SHP77 (cell line): ENCODE measurements at regions not wholly inside any gene's neighbourhood (a gene's known extent, or its start where the extent isn't known, plus 50 kb on each side); places are given as distances from the start of the nearest gene placed in this dataset.
"Not testable (repeated sequence)": the region's sequence is repeated elsewhere in the genome, so short reads cannot be mapped to it uniquely, and the experiment has no call there.

ENCODE experiments used
- DNase-seq, 2 experiments: peaks; one replicate each; lab custom pipeline; 2025; lab: John Stamatoyannopoulos, UW

DNA sequence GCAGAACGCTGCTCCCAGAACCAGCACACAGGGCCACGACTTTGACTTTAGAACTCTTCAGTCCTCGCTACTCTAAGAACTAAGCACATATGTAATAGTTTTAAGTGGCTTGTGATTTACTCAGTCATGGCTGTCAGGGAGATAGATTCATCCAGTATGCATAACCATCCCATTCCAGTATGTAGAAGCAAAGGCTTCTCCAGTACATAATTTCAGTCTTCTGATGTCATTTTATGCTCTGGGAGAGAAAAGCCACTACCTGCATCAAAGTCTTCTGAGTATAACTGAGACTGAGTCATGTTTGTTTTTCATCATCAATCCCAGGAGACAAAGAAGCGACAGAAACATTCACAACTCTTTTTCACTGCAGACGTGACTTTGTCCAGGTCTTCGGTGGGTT is 885.7 kb downstream of the PLA2G4A start:
- no peak for DNase-seq

DNA sequence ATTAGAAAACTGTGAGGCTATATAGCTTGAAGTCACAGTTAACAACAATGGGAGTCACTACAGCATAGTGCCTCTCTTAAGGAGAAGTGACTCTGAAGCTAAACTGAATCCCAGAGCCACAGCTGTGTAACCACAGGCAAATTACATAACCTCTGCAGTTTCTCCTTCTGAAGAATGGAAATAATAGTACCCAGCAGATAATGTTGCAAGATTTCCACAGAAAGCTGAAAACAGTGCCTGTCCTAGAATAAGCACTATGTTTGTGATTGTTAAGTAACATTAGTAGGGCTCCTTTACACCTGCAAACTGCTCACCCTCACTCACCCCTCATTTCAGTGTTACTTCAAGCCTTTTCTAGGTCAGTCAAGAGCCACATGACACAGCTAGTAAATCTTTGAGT is 886.7 kb downstream of the PLA2G4A start:
- no peak for DNase-seq

DNA sequence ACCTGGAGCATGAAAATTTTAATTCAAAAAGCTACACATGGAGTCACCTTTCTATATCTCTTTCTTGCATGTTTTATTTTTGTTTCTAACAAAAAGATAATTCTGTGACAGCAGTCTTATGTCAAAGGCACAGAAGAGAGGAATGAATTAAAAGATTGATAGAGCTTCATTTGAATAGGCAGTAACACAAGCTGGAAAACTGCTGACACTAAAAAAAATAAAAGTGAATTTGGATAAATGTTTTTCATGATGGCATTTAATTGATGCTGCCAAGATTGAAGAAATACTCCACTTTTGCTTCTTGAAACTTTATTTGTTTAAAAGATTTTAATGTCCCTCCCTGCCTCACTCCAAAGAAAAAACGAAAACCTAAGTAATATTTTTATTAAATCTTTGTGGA is 887.4 kb downstream of the PLA2G4A start:
- no peak for DNase-seq

DNA sequence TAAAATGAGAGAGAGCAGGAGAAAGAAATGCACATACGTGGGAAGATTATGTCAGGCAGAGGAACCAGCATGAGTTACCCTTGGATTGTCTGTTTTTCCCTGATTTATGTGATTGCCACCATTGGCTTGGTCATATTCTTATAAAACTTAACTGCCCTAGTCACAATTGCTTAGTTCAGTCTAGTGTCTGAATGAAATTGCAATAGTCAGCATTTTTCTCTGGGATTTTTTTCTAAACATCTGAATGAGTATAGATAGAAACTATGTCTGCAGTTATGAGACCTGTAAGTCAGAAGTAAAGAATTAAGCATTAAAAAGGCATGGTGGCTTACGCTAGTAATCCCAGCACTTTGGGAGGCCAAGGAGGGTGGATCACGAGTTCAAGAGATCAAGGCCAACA is 889.8 kb downstream of the PLA2G4A start:
- DNase-seq: no peak

DNA sequence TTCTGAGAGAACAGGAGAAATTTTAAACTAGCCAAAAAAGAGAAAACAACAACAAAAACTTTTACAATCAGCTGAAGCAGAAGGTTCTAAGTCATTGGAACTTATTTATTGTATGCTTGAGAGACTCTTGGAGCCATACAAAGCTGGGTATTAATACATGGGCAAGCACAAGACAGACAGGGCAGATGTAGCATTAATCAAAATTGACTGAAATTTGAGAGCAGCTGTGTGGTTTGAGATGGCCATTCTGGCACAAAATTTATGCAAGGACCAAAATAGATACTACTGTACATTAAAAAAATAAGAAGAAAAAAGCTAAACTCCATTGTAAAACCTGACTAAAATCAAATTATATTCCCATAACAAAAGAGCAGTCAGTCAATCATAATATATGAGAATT is 892.5 kb downstream of the PLA2G4A start:
- DNase-seq: no peak

DNA sequence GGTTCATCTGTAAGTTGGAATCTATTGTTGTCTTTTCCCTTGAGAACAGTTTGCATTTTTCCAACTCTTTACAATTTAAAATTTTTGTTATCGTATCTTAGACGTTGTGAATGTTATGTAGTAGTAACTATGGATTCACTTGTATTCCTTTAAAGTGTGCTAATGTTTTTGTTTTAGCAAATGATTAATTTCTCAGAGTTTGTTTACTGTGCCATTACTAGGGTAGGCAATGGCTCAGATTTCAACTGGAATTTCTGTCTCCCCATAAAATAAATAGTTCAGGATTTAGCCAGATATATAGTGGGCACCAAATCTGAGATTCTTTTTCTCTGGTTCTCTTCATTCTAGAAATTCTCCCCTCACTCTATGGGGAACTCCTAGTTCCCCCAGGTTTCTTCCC is 896.5 kb downstream of the PLA2G4A start:
- DNase-seq: no peak

DNA sequence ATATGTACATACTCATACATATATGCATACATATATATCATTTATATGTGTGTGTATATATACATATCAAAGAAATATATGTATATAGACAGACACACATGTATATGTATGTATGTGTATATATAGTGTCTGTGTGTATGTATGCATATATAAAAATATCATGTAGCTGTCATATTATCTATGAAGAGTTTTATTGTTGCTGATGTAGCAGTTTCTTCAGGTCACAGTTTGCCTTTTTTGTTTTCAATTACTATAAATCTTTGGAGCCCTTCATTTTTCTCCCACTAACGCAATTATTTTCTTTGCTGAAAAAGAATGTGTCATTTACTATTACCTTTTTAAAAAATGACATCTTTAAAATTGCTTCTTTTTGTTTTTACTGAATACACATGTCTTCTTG is 904.5 kb downstream of the PLA2G4A start:
- DNase-seq: no peak

DNA sequence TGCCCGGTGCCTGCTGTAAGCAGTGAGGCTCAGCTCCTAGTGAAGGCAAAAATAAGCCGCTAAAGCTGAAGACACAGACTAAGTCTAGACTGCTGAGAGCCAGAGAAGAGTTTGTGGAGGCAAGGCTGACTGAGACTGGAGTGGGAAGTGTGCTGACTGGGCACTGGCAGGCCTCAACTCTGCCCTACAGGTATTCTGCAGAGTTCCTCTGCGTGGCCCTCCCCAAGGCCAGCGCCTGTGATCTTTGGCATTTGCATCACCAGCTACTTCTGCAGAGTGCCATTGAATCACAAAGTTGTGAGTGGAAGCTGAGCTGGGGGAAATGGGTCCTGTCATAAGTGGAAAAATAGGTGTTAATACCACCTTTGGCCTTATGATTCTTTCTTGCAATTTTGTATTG is 905.7 kb downstream of the PLA2G4A start:
- no peak for DNase-seq

DNA sequence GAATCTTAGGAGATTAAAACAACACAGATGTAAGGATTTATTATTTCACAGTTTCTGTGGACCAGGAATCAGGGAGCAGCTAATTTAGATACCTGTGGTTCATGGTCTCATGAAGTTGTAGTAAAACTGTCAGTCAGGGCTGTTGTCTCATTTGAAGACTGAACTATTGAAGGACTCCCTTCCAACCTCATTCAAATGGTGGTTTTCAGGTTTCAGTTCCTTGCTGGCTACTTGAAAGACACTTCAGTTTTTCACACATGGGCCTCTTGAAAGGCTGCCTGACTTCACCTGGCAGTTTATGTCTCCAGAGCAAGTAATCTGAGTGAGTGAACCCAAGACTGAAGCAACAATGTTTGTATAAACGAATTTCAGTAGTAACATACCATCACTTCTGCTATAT is 915.9 kb downstream of the PLA2G4A start:
- DNase-seq: no peak

DNA sequence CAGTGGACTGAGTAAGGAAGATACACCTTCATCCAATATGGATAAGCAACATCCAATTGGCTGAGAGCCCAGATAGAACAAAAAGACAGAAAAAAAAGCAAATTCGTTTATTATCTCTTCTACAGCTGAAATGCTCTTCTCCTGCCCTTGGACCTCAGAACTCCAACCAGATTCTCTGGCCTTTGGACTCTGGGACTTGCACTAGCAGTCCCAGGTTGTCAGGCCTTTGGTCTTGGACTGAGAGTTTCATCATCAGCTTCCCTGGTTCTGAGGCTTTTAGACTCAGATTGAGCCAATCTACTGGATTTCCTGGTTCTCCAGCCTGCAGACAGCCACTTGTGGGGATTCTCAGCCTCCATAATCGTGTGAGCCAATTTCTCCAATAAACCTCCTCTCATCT is 926.8 kb downstream of the PLA2G4A start:
- no peak for DNase-seq

DNA sequence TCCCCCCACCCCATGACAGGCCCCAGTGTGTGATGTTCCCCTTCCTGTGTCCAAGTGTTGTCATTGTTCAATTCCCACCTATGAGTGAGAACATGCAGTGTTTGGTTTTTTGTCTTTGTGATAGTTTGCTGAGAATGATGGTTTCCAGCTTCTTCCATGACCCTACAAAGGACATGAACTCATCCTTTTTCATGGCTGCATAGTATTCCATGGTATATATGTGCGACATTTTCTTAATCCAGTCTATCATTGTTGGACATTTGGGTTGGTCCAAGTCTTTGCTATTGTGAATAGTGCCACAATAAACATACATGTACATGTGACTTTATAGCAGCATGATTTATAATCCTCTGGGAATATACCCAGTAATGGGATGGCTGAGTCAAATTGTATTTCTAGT is 927.9 kb downstream of the PLA2G4A start:
- DNase-seq: not testable (repeated sequence)

DNA sequence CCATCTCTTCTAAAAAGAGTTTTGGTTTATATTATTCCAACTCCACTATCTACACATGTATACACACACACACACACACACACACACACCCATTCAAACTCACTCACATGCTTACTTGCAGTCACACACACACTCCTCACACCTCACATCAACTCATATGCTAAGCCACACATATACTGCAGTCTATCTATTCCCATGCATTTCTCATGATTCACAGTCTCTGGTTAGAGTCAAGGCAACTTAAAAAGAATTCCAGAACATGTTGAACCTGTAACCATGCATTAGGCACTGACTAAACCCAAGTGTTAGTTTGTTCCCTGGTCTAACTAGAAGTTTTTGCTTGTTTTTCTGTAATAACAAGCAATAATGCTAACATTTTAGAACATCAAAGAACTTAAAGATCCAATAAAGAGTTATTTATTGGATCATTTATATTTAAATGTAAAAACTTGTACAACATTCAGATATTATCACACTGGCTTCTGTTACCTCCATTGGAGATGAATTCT is 931.1 kb downstream of the PLA2G4A start:
- DNase-seq: no peak

DNA sequence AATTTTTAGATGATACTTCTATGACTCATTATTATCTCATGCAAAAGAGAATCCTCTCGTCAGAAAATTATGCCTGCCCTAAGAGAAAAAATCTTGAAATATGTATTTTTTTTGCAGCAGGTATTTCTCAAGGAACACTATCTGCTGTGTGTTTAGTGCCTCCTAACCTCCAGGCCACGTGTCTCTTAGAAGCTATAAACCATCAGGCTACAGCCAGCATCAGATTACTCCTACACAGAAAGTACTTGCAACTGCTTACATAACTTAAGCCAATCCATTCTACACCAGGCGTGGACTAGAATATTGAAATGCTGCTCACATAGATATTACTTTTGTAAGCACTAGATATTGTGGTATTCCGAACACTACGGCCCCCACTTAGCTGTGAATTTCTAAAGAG is 933.4 kb downstream of the PLA2G4A start:
- no peak for DNase-seq

DNA sequence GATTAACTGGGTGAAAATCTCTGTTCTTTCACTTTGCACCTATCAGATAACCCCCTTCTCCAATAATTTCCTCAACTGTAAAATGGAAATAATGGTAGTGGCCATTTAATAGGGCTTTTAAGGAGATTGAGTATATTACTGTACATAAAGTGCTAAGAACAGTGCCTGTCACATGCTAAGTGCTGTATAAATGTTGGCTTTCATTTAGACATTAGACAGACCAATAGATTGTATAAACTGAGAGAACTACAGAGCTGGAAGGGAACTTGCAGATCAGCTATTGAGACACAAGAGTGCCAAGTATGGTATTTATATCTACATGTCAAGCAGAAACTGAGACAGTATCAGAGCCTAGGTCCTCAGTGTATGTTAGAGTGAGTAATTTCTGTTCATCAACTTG is 934.7 kb downstream of the PLA2G4A start:
- DNase-seq: no peak

DNA sequence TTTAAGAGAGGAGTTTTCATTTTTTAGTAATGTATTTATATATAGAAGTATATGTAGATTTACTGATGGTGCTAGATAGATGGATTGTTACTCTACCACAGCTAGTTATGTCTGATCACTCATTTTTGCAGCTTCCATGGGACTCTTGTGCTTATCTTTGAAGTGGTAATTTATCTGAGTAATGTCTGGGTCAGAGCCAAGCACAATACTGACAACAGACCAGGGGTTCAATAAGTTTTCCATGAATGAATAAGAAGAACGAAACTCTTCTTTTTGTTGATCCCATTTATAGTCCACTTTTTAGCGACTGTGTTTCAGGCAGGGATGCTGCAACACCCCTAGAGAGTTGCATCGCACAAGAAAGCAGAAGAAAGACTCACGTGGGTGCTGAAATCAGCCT is 935.2 kb downstream of the PLA2G4A start:
- DNase-seq: no peak

DNA sequence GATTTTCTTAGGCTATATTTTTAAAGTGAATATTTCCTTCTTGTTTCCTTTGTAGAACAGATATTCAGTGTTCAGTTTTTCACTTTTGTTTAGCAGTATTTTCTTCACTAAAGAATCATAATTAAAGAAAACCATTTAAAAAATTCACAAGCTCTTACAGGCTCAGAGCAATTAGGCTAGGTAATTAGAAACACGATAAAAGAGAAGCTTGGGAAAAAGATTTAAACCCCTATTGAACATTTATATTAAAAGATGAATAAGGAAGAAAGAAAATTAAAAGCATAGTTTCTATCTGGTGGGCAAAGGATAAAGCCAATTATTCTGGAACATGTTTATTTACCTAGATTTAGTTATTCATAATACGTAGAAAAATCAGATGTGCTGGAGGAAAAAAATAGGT is 942.6 kb downstream of the PLA2G4A start:
- no peak for DNase-seq

DNA sequence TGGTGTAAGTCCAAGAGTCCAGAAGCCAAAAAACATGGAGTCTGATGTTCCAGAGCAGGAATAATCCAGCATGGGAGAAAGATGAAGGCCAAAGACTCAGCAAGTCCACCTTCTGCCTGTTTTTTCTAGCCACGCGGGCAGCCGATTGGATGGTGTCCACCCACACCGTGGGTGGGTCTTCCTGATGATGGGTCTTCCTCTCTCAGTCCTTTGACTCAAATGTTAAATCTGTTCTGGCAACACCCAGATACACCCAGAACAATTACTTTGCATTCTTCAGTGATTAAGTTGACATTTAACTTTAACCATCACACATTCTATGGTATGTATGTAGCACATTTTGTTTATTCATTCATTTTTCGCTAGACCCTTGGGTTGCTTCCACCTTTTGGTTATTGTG is 944.4 kb downstream of the PLA2G4A start:
- DNase-seq: no peak

DNA sequence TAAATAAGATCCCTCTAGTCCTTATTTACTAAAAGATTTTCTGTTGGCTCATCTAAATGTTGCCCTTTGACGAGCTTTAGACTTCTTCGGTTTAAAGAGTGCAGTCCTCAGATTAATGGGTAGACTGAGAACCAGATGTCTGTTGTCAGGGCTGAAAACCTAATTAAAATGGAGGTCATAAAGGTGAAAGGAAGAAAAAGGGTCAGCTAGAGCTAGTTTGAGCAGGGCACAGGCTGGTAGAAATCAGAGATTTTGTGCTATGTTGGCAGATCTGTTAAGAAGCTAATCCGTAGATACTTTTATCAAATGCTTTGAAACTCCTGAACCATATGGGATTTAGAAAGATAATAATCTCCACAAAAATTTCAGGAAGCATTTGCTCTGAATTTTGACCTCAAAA is 959.0 kb downstream of the PLA2G4A start:
- no peak for DNase-seq

DNA sequence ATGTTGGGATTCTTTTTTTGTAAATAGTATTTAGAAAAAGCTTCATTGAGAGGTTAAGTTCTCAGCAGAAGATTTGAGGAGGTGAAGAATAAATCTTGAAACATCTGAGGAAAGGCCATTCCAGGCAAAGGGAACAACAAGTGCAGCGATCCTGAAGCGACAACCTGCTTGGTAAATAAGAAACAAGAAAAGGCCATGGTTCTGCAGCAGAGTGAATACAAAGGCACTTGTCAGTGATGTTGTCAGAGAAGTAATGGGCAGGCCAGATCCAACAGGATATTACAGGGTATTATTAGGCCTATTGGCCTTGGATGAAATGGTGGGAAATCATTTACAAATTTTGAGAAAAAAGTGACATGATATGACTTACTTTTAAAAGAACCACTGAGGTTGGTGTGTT is 960.0 kb downstream of the PLA2G4A start:
- DNase-seq: no peak

DNA sequence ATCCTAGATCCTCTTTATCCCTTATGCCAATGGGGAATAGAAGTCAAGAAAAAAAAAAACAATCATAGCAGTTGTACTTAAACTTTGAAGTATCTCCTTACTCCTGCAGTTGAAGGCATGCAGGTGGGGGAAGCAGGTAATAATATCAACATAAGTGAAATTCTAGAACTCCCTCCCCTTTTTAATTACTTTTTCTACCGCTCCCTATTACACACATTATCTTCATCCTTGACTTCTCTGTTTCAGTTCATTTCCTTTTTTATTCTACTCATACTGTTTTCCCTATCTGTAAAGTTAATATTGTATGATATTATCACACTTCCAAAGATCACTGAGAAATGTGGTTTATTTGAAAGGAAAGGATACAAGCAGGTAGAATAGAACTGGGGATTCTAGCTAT is 962.0 kb downstream of the PLA2G4A start:
- no peak for DNase-seq

DNA sequence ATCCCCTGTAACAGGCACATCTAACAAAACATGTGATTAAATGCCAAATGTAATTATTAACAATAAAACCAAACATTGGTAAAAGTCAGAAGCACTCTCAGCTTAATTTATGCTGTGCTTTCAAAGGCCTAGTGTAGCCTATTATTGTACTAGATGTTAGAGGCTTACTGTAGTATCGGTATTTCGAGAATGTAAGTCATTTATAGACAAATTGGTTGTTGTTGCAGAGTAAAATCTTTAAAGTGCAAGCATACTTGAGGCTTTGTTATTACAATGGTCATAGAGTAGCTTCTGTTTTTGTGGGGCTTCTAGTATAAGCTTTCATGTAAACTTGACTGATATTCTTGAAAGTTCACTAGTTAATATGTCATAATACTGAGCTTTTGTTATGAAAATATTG is 965.8 kb downstream of the PLA2G4A start:
- DNase-seq: no peak

DNA sequence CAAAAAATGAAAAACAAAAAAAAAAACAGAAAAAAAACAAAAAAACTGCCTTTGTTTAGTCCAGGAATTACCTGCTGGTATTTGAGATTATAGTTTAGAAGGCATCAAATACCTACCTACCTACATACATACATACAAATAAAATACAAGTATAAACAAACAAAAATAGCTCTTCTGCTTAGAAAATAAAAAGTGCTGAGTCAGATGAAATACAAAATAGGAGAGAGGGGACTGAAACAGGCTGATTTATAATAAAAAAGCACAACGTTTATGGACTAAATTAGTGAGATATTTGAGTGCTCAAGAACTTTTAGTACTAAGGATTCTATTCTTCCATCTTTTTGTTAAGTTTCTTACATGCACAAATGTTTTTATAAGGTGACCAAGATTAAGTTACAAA is 980.8 kb downstream of the PLA2G4A start:
- DNase-seq: no peak

DNA sequence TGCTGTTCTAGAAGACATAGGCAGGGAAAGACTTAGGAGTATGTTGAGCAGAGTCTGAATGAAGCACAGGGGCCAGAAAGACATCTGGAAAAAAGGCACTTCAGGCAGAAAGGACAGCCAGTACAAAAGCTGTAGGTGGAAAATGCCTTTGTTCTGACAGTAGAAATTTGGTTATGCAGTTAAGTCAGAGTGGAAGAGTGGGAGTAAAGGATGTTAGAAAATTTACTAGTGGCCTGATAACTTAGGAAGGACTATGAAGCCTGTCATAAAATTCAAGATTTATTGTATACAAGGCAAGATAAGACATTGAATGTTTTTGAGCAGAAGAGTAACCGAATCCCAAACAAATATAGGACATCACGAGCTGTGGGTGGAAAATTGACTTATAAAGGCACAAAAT is 987.9 kb downstream of the PLA2G4A start:
- DNase-seq: no peak

DNA sequence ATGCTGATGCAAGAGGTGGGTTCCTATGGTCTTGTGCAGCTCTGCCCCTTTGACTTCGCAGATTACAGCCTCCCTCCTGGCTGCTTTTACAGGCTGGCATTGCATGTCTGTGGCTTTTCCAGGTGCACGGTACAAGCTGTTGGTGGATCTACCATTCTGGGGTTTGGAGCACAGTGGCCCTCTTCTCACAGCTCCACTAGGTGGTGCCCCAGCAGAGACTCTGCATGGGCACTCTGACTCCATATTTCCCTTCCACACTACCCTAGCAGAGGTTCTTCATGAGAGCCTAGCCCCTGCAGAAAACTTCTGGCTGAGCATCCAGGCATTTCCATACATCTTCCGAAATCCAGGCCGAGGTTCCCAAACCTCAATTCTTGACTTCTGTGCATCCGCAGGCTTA is 989.0 kb downstream of the PLA2G4A start:
- DNase-seq: no peak

DNA sequence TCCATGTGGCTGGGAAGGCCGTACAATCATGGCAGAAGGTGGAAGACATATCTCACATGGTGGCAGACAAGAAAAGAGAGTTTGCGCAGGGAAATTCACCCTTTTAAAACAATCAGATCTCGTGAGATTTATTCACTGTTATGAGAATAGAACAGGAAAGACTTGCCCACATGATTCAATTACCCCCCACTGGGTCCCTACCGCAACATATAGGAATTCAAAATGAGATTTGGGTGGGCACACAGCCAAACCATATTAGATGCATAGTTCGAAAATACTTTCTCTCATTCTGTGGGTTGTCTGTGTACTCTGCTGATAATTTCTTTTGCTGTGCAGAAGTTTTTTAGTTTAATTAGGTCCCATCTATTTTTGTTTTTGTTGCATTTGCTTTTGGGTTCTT is 990.3 kb downstream of the PLA2G4A start:
- no peak for DNase-seq
